GM19351 (cell line): ENCODE measurements at regions not wholly inside any gene's neighbourhood (a gene's known extent, or its start where the extent isn't known, plus 50 kb on each side); places are given as distances from the start of the nearest gene placed in this dataset.
"Not testable (repeated sequence)": the region's sequence is repeated elsewhere in the genome, so short reads cannot be mapped to it uniquely, and the experiment has no call there.

Experiments
- ATAC-seq: cut with Tn5 transposase; IDR thresholded peaks from one replicate; pipeline ENCODE4 v1.9.1; 2021; ENCODE audit warnings: mild to moderate bottlenecking, moderate library complexity; ENCODE audit not compliant: unreplicated experiment

GRCh38 chr17:68097161-68097805 lies 61.7 kb downstream of the KPNA2 start:
- ATAC-seq, result no peak

- not testable (repeated sequence) for ATAC-seq
These were observed 63.8 kb downstream of the KPNA2 start for GRCh38 chr17:68099341-68099753.

- no peak for ATAC-seq
These were observed 64.6 kb downstream of the KPNA2 start for GRCh38 chr17:68100000-68100641.

GRCh38 chr17:68101075-68101986 lies 65.8 kb downstream of the KPNA2 start:
- peak; percentile 75 for ATAC-seq

- ATAC-seq, result no peak
These were observed 66.4 kb downstream of the KPNA2 start for GRCh38 chr17:68101987-68102314.

- no peak for ATAC-seq
These were observed 66.8 kb downstream of the KPNA2 start for GRCh38 chr17:68102318-68102758.

- ATAC-seq, result no peak
These were observed 67.6 kb downstream of the KPNA2 start for GRCh38 chr17:68103148-68103547.

- ATAC-seq, result no peak
These were observed 70.5 kb downstream of the KPNA2 start for GRCh38 chr17:68106085-68106484.

- ATAC-seq, result no peak
These were observed 71.8 kb downstream of the KPNA2 start for GRCh38 chr17:68107373-68107772.

GRCh38 chr17:68108313-68109000 lies 72.9 kb downstream of the KPNA2 start:
- no peak for ATAC-seq

GRCh38 chr17:68109404-68109803 lies 73.9 kb downstream of the KPNA2 start:
- not testable (repeated sequence) for ATAC-seq

GRCh38 chr17:68116211-68116610 lies 80.7 kb downstream of the KPNA2 start:
- not testable (repeated sequence) for ATAC-seq

GRCh38 chr17:68122587-68122986 lies 87.1 kb downstream of the KPNA2 start:
- no peak for ATAC-seq

- no peak for ATAC-seq
These were observed 89.8 kb downstream of the KPNA2 start for GRCh38 chr17:68125111-68125870.

- no peak for ATAC-seq
These were observed 92.4 kb downstream of the KPNA2 start for GRCh38 chr17:68127914-68128313.

- no peak for ATAC-seq
These were observed 95.9 kb downstream of the KPNA2 start for GRCh38 chr17:68131456-68131855.

GRCh38 chr17:68133346-68134045 lies 98.0 kb downstream of the KPNA2 start:
- ATAC-seq, result no peak

GRCh38 chr17:68134046-68134637 lies 98.6 kb downstream of the KPNA2 start:
- ATAC-seq, result no peak

- ATAC-seq, result no peak
These were observed 99.2 kb downstream of the KPNA2 start for GRCh38 chr17:68134731-68135130.
